ENCODE measurements at regions not wholly inside any gene's neighbourhood (a gene's known extent, or its start where the extent isn't known, plus 50 kb on each side); places are given as distances from the start of the nearest gene placed in this dataset.
"Not testable (repeated sequence)": the region's sequence is repeated elsewhere in the genome, so short reads cannot be mapped to it uniquely, and the experiment has no call there.

DNA sequence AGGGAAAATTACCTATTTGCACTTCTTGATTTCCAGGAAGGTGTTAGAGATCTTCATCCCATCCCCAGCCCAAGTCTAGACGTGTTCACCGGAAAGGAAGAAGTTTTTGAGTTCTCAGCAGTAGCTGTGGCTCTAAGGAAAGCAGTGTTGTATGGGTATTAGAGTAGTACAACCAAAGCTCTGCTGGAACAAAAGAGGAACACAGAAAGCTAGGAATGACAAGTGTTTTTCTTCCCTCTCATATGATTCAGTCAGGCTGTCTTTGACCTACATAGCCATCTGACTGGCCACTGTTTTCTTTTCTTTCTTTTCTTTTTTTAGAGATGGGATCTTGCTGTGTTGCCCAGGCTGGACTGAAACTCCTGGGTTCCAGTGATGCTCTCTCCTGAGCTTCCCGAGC lies 82.7 kb upstream of the SLC39A10 start:
- intact Hi-C loops (cut with DNase I), result no loop called here
- DNase-seq (ENCODE audit: low spot score), result no peak

- no peak for DNase-seq (ENCODE audit: low spot score)
- intact Hi-C loops (cut with DNase I), result no loop called here
These were observed 83.9 kb upstream of the SLC39A10 start for GRCh38 chr2:195572895-195573683.

GRCh38 chr2:195570329-195570728 lies 86.7 kb upstream of the SLC39A10 start:
- DNase-seq (ENCODE audit: low spot score), result no peak
- intact Hi-C loops (cut with DNase I), result no loop called here

DNA sequence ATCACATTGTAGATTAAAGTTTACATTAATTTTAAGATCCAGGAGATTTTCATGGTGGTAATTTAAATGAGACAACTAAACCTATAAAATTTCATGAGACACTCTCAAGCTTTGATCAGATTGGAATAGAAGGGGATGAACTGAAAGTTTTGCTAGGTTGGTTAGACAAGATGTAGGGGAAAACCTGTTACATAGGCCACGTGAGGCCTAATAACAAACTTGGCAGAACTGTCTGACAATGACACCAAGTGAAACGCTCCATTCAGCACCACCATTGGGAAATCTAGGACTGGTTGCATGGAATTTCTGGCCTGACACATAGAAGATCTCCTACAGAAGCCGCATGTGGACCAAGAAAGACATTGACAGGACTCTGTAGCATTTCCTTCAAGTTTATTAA lies 87.8 kb upstream of the SLC39A10 start:
- DNase-seq (ENCODE audit: low spot score), result no peak
- intact Hi-C loops (cut with DNase I), result no loop called here

DNA sequence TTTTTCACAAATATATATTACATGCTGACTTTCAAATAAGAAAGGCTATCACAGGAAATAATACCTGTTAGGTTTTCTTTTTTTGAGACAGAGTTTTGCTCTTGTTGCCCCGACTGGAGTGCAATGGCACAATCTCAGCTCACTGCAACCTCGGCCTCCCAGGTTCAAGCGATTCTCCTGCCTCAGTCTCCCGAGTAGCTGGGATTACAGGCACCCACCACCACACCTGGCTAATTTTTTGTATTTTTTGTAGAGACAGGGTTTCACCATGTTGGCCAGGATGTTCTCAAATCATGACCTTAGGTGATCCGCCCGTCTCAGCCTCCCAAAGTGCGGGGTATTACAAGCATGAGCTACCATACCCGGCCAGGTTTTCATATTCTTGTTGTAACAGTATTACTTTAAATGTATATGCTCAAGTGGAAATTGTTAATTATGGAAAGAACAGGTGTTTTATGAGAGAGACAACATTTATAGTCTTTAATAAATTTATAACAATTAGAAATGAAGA lies 92.3 kb upstream of the SLC39A10 start:
- DNase-seq (ENCODE audit: low spot score); intact Hi-C loops (cut with DNase I): not testable (repeated sequence)

DNA sequence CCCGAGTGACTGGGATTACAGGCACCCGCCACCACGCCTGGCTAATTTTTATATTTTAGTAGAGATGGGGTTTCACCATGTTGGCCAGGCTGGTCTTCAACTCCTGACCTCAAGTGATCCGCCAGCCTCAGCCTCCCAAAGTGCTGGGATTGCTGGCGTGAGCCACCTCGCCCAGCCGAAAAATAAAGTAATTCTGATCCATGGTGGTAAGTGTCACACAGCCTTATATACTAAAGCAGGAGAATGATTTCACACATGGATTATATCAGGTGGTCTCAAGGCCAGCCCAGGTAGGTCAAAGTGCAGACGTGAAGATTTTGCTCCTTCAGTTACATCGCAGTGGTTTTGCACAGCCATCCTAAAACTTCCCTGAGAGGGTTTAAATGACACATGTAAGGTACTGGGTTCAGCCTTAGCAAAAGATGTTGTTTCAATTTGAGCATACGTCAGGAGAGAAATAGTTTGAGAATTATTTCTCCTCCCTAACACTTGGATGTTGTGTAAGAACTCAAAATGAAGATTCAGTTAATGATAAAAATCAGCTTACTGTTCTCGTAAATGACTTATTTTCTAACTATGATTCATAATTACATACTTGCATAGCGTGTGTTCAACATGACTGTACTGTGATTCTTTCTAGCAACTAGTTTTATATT lies 93.0 kb upstream of the SLC39A10 start:
- DNase-seq (ENCODE audit: low spot score), result no peak
- intact Hi-C loops (cut with DNase I), result no loop called here

DNA sequence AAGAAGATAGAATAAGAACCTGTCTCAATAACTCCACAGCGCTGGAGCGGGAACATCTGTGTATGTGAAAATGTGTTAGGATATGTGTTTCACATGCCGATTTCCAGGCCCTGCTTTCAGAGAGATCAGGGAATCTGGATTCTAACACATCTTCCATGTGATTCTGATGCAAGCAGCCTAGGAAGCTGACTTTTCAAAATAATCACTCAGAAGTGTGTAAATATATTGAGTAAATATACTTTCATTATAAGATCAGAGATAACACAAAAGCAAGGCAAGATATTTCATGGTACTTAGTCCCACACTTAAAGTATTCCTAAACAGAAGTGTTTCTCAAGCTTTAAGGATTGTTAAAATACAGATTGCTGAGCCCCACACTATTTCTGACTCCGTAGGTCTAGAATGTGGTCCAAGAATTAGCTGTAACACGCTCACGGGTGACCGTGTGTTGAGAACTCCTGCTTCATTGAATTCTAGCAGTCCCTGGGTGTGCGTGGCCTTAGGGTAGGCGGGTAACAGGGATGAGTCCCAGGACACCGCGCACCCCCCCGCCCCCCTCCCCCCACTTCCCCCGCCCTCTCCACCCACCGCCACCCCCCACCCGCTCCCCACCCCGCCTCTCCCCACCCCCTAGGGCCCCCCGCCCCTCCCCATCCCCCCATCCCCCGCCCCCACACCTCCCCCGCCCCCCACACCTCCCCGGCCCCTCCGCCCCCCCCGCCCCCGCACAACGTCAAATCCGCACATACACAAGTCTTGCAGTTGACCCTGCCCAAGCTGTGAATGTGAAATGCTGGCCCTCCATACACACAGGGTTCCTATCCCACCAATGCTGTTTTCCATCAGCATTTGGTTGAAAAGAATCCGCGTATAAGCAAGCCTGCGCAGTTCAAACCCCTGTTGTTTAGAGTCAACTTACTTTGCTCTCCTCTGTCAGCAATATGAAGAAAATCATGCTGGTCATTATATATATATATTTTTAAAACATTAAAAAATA lies 94.2 kb upstream of the SLC39A10 start:
- no peak for DNase-seq (ENCODE audit: low spot score)
- intact Hi-C loops (cut with DNase I), result no loop called here

GRCh38 chr2:195561116-195561921 lies 95.7 kb upstream of the SLC39A10 start:
- no peak for DNase-seq (ENCODE audit: low spot score)
- intact Hi-C loops (cut with DNase I), result no loop called here

- DNase-seq (ENCODE audit: low spot score), result no peak
- intact Hi-C loops (cut with DNase I), result no loop called here
These were observed 96.7 kb upstream of the SLC39A10 start for GRCh38 chr2:195560209-195560895.

DNA sequence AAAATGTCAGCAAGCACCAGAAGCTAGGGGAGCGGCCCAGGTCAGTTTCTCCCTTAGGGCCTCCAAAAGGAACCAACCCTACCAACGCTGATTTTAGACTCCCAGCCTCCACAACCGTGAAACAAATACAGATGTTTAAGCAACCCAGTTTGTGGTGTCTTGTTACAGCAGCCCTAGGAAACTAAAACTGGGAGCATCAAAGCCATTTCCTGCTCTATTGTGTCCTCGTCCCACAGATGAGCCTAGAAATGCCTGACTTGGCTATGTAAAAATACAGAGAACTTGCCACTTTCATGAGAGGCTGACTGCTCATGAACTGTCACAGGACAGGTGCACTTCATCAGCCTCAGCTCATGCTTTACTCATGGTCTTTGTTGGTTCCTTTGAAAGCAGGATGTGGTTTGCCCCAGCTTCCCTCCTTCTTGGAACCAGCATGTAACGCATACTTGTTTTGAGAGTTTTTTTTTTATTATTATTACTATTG lies 97.6 kb upstream of the SLC39A10 start:
- DNase-seq (ENCODE audit: low spot score), result no peak
- intact Hi-C loops (cut with DNase I), result no loop called here

DNA sequence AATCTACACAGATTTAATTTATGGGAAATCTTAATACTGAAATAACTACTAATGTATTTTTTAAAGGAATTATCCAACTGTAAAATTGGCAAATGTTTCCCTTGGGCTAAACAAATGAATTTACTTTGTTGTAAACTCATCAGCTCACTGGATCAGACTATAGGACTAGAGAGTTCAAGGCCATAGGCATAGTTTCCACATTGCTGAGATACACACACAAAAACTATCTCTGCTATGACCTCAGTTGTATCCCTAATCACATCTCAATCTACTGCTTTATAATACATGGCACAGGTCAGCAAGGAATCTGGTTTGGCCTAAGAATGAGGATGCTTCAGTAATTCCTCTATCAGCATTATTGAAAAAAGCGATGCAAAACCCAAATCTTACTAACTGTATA lies 101.1 kb upstream of the SLC39A10 start:
- intact Hi-C loops (cut with DNase I), result no loop called here
- no peak for DNase-seq (ENCODE audit: low spot score)

- no peak for DNase-seq (ENCODE audit: low spot score)
- intact Hi-C loops (cut with DNase I), result no loop called here
These were observed 104.4 kb upstream of the SLC39A10 start for GRCh38 chr2:195552581-195552980.

- intact Hi-C loops (cut with DNase I), result no loop called here
- DNase-seq (ENCODE audit: low spot score), result no peak
These were observed 108.7 kb upstream of the SLC39A10 start for GRCh38 chr2:195548198-195548940.

DNA sequence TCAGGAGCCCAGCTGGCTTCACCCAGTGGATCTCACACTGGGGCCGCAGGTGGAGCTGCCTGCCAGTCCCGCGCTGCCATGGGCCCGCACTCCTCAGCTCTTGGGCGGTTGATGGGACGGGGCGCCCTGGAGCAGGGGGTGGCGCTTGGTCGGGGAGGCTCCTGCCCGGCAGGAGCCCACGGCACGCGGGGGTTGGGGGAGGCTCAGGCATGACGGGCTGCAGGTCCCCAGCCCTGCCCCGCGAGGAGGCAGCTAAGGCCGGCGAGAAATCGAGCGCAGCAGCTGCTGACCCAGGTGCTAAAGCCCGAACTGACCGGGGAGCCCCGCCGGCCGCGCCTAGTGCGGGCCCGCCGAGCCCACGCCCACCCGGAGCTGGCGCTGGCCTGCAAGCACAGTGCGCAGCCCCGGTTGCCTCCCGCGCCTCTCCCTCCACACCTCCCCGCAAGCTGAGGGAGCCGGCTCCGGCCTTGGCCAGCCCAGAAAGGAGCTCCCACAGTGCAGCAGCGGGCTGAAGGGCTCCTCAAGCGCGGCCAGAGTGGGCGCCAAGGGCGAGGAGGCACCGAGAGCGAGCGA lies 109.7 kb upstream of the SLC39A10 start:
- DNase-seq (ENCODE audit: low spot score); intact Hi-C loops (cut with DNase I): not testable (repeated sequence)

GRCh38 chr2:195545811-195546210 lies 111.2 kb upstream of the SLC39A10 start:
- intact Hi-C loops (cut with DNase I), result no loop called here
- no peak for DNase-seq (ENCODE audit: low spot score)

GRCh38 chr2:195543902-195544894 lies 112.8 kb upstream of the SLC39A10 start:
- no peak for DNase-seq (ENCODE audit: low spot score)
- intact Hi-C loops (cut with DNase I), result no loop called here
